ENCODE measurements at regions not wholly inside any gene's neighbourhood (a gene's known extent, or its start where the extent isn't known, plus 50 kb on each side); places are given as distances from the start of the nearest gene placed in this dataset.

- no peaks in the 10 kb centered on the region for H3K27me3 ChIP-seq (ENCODE audit: insufficient read depth, low read depth, low read length)
Measured at GRCh38 chr17:15009087-15009486, 256.0 kb downstream of the PMP22 start.

GRCh38 chr17:15007147-15007553 lies 258.0 kb downstream of the PMP22 start:
- no peaks in the 10 kb centered on the region for H4K20me1 ChIP-seq (ENCODE audit: insufficient read depth)
- no peak overlapping the region for H3K9ac ChIP-seq (ENCODE audit: low read length)
- no peak overlapping the region for H3K27ac ChIP-seq (ENCODE audit: low read length)
- H3K36me3 ChIP-seq (ENCODE audit: insufficient read depth, low read length): no peaks in the 10 kb centered on the region
- H3K4me3 ChIP-seq (ENCODE audit: low read length): no peak overlapping the region
- H3F3A ChIP-seq (ENCODE audit: insufficient read depth, low read length, poor library complexity, severe bottlenecking): no peaks in the 10 kb centered on the region
- no peaks in the 10 kb centered on the region for H3K27me3 ChIP-seq (ENCODE audit: insufficient read depth, low read depth, low read length)
- no peak overlapping the region for H3K4me2 ChIP-seq (ENCODE audit: low read length)
- H3K9me3 ChIP-seq (ENCODE audit: low read length): no peaks in the 10 kb centered on the region
- no peaks in the 10 kb centered on the region for H3K79me2 ChIP-seq (replicated peaks; ENCODE audit: insufficient read depth, low read length)
- TF ChIP-seq TAF1 (IDR thresholded peaks at IDR 0.05; ENCODE audit: low read depth) (no peak), CTCF (IDR thresholded peaks at IDR 0.05; ENCODE audit: poor library complexity, severe bottlenecking) (no peak), RAD21 (conservative IDR thresholded peaks at IDR 0.05) (no peak), REST (IDR thresholded peaks at IDR 0.05; ENCODE audit: borderline replicate concordance) (no peak), POLR2AphosphoS5 (IDR thresholded peaks at IDR 0.05) (no peak), SMC3 (conservative IDR thresholded peaks at IDR 0.05; ENCODE audit: poor library complexity) (no peak), MXI1 (conservative IDR thresholded peaks at IDR 0.05; ENCODE audit: poor library complexity, severe bottlenecking) (no peak), EP300 (conservative IDR thresholded peaks at IDR 0.05; ENCODE audit: poor library complexity, severe bottlenecking) (no peak), EZH2 (IDR thresholded peaks at IDR 0.05; ENCODE audit: borderline replicate concordance, insufficient read depth, low read length, poor library complexity, severe bottlenecking) (no peak)
- no peak overlapping the region for H2AFZ ChIP-seq (ENCODE audit: low read depth, low read length)
- no peaks in the 10 kb centered on the region for H3K9me2 ChIP-seq (ENCODE audit: insufficient read depth, low read length)

More at GRCh38 chr17:15009087-15009486, 256.0 kb downstream of the PMP22 start:
- Histone ChIP-seq H2AFZ (ENCODE audit: low read depth, low read length) (no peak overlapping the region), H3K9ac (ENCODE audit: low read length) (no peak overlapping the region), H3K9me3 (ENCODE audit: low read length) (no peaks in the 10 kb centered on the region), H3K4me2 (ENCODE audit: low read length) (no peak overlapping the region), H3K9me2 (ENCODE audit: insufficient read depth, low read length) (no peaks in the 10 kb centered on the region), H3K79me2 (replicated peaks; ENCODE audit: insufficient read depth, low read length) (no peaks in the 10 kb centered on the region), H3K27ac (ENCODE audit: low read length) (no peak overlapping the region), H4K20me1 (ENCODE audit: insufficient read depth) (no peaks in the 10 kb centered on the region), H3K36me3 (ENCODE audit: insufficient read depth, low read length) (no peaks in the 10 kb centered on the region), H3K4me3 (ENCODE audit: low read length) (no peak overlapping the region), H3F3A (ENCODE audit: insufficient read depth, low read length, poor library complexity, severe bottlenecking) (no peaks in the 10 kb centered on the region)
- no peak for TF ChIP-seq EP300 (conservative IDR thresholded peaks at IDR 0.05; ENCODE audit: poor library complexity, severe bottlenecking)

Measured in neural cell (in vitro differentiated cells).